Subcutaneous abdominal adipose tissue (tissue), 5 donors: ENCODE measurements at regions not wholly inside any gene's neighbourhood (a gene's known extent, or its start where the extent isn't known, plus 50 kb on each side); places are given as distances from the start of the nearest gene placed in this dataset.

Experiments
- H3K27ac ChIP-seq: one replicate; pipeline ENCODE4 v1.7.0; 2013; ENCODE audit warnings: low read depth, mild to moderate bottlenecking, inconsistent platforms, low read length, moderate library complexity
- H3K27me3 ChIP-seq, 5 donors: one replicate each; pipeline ENCODE4 v1.7.0; 2013; ENCODE audit warnings: low read length in 5 of 5, inconsistent platforms in 1 of 5; ENCODE audit not compliant: control insufficient read depth in 5 of 5, insufficient read depth in 4 of 5
- H3K36me3 ChIP-seq, 5 donors: one replicate each; pipeline ENCODE4 v1.7.0; 2013; ENCODE audit warnings: low read length in 5 of 5; ENCODE audit not compliant: control insufficient read depth in 5 of 5, insufficient read depth in 5 of 5
- H3K4me1 ChIP-seq, 5 donors: one replicate each; pipeline ENCODE4 v1.7.0; 2013; ENCODE audit warnings: low read length in 5 of 5, mild to moderate bottlenecking in 3 of 5, moderate library complexity in 1 of 5; ENCODE audit not compliant: control insufficient read depth in 5 of 5, insufficient read depth in 5 of 5
- H3K4me3 ChIP-seq, 5 donors: one replicate each; pipeline ENCODE4 v1.7.0; 2013; ENCODE audit warnings: low read length in 5 of 5, low read depth in 1 of 5
- H3K9ac ChIP-seq, 5 donors: one replicate each; pipeline ENCODE4 v1.7.0; 2013; ENCODE audit warnings: low read length in 5 of 5, mild to moderate bottlenecking in 4 of 5, moderate library complexity in 3 of 5
- H3K9me3 ChIP-seq, 5 donors: one replicate each; pipeline ENCODE4 v1.7.0; 2013; ENCODE audit warnings: low read length in 5 of 5; ENCODE audit not compliant: control insufficient read depth in 5 of 5
- donor health status: healthy.
- donor health status: healthy.
- donor health status: healthy.
- donor health status: healthy.
- donor health status: healthy.

DNA sequence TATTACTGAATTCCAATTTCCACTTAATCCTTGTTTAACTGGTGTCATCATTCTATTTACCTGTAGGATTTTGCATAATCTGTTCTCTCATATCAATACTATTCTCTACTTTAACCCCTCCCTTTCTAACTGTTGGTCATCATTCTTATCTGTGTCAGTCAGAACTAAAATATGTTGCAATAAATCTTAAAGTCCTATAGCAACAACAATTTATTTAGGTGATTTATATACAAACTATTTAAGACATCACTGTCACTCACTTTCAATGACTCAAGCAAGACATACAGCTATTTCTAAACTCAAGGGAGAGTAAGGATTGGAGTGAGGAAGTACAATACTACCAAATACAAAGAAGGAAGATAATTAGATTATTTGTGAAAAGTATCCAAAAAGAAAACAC, 740.4 kb downstream of the DSC3 start:
- no peaks in the 10 kb centered on the region for H3K27me3 ChIP-seq
- no peak overlapping the region for H3K27ac ChIP-seq
- H3K36me3 ChIP-seq, result no peaks in the 10 kb centered on the region
- no peak overlapping the region for H3K4me3 ChIP-seq
- no peaks in the 10 kb centered on the region for H3K4me1 ChIP-seq
- H3K9ac ChIP-seq, result no peak overlapping the region
- no peaks in the 10 kb centered on the region for H3K9me3 ChIP-seq

DNA sequence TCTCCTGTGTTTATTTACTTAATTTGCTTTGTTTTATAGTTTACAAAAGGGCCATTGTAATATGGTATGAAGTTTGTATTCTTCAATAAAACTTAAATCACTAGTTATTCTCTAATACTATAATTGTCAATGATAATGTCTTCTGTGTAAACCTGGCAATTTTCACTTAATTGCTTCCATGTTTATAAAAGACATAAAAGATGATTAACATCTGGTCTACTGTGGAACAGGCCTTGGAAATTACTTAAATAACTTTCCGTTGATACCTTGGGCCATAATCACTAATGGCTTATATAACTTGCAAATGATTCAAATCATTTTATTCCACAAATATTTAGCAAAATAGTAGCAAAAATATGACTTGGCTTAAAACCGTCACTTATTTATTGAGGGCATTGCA, 743.8 kb downstream of the DSC3 start:
- Histone ChIP-seq H3K27me3 (no peaks in the 10 kb centered on the region), H3K9ac (no peak overlapping the region), H3K9me3 (no peaks in the 10 kb centered on the region), H3K36me3 (no peaks in the 10 kb centered on the region), H3K4me1 (no peaks in the 10 kb centered on the region), H3K4me3 (no peak overlapping the region), H3K27ac (no peak overlapping the region)

DNA sequence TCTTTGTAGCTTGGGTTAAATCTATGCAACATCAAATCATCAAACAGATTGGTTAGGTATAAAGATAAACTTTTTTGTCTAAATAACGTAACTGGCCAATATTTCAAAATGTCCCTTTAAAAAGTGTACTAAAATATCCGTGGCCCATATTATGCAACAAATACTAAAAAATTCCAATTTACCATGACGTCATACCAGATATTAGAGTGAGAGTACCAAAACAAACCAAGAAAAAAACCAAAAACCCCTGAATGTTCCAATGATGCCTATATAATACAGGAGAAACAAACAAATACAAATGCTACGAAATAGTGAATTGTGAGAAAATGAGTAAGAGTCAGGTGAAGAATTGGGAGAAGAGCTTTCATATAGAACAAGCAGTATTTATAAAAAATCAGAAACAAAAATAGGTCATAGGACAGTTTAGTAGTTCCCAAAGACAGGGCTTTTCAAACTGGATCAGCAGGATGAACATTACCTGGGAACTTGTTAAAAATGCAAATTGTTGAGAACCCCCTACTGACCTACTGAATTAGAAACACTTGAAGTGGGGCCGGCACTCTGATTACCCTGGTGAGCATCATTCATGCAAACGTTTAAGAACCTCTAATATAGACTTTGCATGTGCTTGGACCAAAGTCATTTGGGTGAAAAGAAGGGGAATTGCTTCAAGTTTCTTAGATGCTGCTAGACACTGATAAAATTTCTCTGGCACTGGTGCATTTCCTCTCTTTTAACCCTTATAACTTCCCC, 753.7 kb downstream of the DSC3 start:
- no peaks in the 10 kb centered on the region for H3K36me3 ChIP-seq
- H3K4me1 ChIP-seq, result no peaks in the 10 kb centered on the region
- H3K4me3 ChIP-seq, result no peak overlapping the region
- no peaks in the 10 kb centered on the region for H3K9me3 ChIP-seq
- H3K27ac ChIP-seq, result no peak overlapping the region
- H3K27me3 ChIP-seq, result no peaks in the 10 kb centered on the region
- no peak overlapping the region for H3K9ac ChIP-seq

DNA sequence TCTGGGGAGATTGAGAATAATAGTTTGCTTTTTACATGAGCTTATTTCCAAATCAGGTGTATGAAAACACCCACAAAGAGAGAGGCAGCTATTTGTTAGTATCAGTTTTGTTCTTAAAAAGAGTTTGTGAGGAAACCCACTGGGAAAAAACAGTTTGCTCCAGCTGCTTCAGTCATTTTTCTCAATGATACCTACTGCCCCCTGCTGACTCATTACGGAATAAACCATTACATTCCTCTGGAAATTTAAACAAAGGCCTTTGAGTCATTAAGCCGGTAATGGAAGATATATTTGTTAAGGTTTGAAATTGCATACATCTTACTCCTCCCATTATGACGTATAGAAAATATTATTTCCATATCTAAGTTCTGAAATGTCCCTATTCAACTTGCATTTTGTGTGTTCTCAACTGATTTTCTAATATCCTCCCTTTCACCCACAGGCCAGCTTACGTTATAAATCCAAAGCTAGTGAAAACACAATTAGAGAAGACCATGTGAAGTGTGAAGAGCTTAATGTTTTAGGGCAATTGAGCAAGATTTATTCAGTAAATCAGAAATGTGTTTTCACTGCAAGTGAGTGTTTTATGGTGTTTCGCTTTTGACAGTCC, 761.6 kb downstream of the DSC3 start:
- no peak overlapping the region for H3K4me3 ChIP-seq
- H3K9me3 ChIP-seq, result no peaks in the 10 kb centered on the region
- no peak overlapping the region for H3K27ac ChIP-seq
- H3K27me3 ChIP-seq, result no peaks in the 10 kb centered on the region
- no peaks in the 10 kb centered on the region for H3K4me1 ChIP-seq
- H3K36me3 ChIP-seq, result no peaks in the 10 kb centered on the region
- H3K9ac ChIP-seq, result no peak overlapping the region

DNA sequence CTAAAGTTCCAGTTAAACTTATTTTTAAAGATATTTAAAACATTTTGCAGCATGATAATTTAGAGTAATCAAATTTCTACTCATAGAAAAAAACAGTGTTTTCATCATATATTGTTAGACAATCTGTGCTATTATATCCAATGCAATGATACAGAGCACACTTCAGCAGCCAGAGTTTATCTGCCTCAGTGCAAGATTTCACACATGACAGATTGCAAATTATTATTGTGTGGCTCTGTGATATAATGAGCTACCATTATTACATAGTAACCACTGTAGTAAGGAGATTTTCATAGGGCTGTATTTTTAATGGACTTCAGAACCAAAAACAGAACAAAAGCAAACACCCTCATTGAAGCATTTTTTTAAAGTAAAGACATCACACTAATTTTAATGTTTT, 762.4 kb downstream of the DSC3 start:
- Histone ChIP-seq H3K27ac (no peak overlapping the region), H3K4me3 (no peak overlapping the region), H3K4me1 (no peaks in the 10 kb centered on the region), H3K9ac (no peak overlapping the region), H3K27me3 (no peaks in the 10 kb centered on the region), H3K36me3 (no peaks in the 10 kb centered on the region), H3K9me3 (no peaks in the 10 kb centered on the region)

DNA sequence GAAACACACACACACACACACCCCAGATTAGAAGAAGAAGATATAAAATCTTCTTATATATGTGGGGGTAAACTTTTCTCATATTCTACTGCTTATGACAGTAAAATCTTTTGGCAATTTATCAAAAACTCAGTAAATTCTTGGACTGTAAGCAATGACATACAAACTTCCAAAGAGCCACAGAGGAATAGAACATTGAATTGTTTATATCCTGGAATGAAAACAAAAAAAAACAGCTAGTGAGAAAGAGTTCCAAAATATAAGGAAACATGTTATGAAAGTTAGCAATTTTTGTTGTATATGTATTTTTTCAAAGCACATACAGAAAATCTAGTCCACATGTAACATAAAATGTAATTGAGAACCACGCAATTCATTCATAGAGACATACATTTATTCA, 764.9 kb downstream of the DSC3 start:
- Histone ChIP-seq H3K27me3 (no peaks in the 10 kb centered on the region), H3K27ac (no peak overlapping the region), H3K9ac (no peak overlapping the region), H3K4me1 (no peaks in the 10 kb centered on the region), H3K4me3 (no peak overlapping the region), H3K9me3 (no peaks in the 10 kb centered on the region), H3K36me3 (no peaks in the 10 kb centered on the region)

DNA sequence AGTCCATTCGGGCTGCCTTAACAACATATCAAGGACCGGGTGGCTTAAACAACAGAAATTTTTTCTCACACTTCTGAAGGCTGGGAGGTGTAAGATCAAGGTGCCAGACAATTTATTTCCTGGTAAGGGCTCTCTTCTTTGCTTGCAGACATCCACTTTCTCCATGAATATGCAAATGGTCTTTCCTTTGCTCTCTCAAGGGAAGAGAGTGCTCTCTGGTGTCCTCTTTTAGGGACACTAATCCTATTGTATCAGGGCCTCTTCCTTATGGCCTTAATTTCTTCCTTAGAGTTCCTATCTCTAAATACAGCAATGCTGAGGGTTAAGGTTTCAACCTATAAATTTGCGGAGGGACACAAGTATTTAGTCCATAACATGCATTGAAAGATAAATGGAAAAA, 770.8 kb downstream of the DSC3 start:
- Histone ChIP-seq H3K36me3 (no peaks in the 10 kb centered on the region), H3K9ac (no peak overlapping the region), H3K27ac (no peak overlapping the region), H3K4me3 (no peak overlapping the region), H3K9me3 (no peaks in the 10 kb centered on the region), H3K27me3 (no peaks in the 10 kb centered on the region), H3K4me1 (no peaks in the 10 kb centered on the region)

DNA sequence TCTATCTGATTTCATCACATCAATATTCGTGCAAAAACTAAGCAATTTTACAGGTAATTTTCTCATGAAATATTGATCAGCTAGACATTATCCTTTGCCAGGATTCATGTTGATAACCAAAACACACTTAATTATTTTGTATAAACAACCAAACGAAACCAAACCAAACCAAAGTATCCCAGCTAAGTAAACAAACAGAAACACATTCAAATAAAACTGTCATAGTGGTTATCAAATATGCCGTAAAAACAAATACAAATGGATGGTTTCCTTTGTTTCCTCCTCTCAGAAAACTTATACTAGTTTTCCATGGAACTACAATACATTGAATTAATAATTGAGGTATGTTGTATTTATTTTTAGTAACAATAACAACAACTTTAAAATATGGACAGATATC, 777.4 kb downstream of the DSC3 start:
- H3K4me1 ChIP-seq, result no peaks in the 10 kb centered on the region
- no peak overlapping the region for H3K27ac ChIP-seq
- no peak overlapping the region for H3K9ac ChIP-seq
- no peaks in the 10 kb centered on the region for H3K9me3 ChIP-seq
- no peaks in the 10 kb centered on the region for H3K27me3 ChIP-seq
- no peaks in the 10 kb centered on the region for H3K36me3 ChIP-seq
- no peak overlapping the region for H3K4me3 ChIP-seq

DNA sequence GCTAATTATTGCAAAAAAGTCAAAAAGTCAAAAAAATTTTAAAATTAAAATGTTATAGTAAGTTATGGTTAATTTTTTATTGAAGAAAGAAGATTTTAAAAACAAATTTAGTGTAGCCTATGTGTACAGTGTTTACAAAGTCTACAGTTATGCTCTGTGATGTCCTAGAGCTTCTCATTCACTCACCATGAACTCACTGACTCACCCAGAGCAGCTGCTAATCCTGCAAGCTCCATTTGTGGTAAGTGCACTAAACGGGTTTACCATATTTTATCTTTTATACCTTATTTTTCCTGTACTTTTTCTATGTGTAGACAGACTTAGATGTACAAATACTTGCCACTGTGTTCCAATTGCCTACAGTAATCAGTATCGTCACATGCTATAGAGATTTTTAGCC, 788.2 kb downstream of the DSC3 start:
- H3K36me3 ChIP-seq, result no peaks in the 10 kb centered on the region
- H3K4me3 ChIP-seq, result no peak overlapping the region
- H3K9me3 ChIP-seq, result no peaks in the 10 kb centered on the region
- H3K27me3 ChIP-seq, result no peaks in the 10 kb centered on the region
- H3K9ac ChIP-seq, result no peak overlapping the region
- H3K27ac ChIP-seq, result no peak overlapping the region
- H3K4me1 ChIP-seq, result no peaks in the 10 kb centered on the region

DNA sequence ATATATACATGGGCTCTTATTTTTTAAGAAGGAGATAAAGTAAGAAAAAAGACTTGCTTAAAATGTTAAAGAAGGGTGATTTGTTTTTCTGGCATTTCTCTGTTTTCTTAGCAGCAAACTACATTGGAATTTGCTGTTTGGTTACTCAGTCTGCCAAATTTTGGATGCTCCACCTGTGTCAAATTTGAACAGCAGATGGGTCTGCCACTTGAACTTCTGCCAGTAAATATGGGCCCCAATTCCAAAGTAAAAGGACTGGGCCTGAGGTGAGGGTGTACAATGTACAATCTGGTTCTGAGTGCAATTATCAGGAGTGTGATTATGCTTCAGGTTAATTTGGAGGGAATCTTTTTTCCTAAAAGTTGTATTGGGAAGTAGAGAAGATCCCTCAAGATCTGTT, 794.5 kb downstream of the DSC3 start:
- H3K4me3 ChIP-seq, result no peak overlapping the region
- H3K9me3 ChIP-seq, result no peaks in the 10 kb centered on the region
- no peaks in the 10 kb centered on the region for H3K4me1 ChIP-seq
- no peaks in the 10 kb centered on the region for H3K27me3 ChIP-seq
- no peak overlapping the region for H3K27ac ChIP-seq
- H3K9ac ChIP-seq, result no peak overlapping the region
- H3K36me3 ChIP-seq, result no peaks in the 10 kb centered on the region
